RWPE2 (cell line): ENCODE measurements at regions not wholly inside any gene's neighbourhood (a gene's known extent, or its start where the extent isn't known, plus 50 kb on each side); places are given as distances from the start of the nearest gene placed in this dataset.

Experiments used
- ATAC-seq: fragments of 200-7000 bp; cut with Tn5 transposase; 3 replicates; pipeline ENCODE4 v1.9.1; 2021; ENCODE audit warnings: low read depth
- DNase-seq: peaks from one replicate; pipeline ENCODE4 v3.0.0-alpha.2; 2020; ENCODE audit warnings: low spot score
- H3K27ac ChIP-seq: fragments of 450-650 bp; 2 replicates; pipeline ENCODE4 v1.5.1; 2017; ENCODE audit warnings: mild to moderate bottlenecking; ENCODE audit not compliant: poor library complexity, severe bottlenecking
- H3K27me3 ChIP-seq: fragments of 250-450 bp; sonication (Bioruptor Pico); 2 replicates; pipeline ENCODE4 v1.5.1; 2021; ENCODE audit warnings: mild to moderate bottlenecking, moderate library complexity; ENCODE audit not compliant: insufficient read depth, poor library complexity, severe bottlenecking
- H3K36me3 ChIP-seq: fragments of 250-450 bp; sonication (Bioruptor Pico); 2 replicates; pipeline ENCODE4 v1.5.1; 2020; ENCODE audit warnings: low read depth, mild to moderate bottlenecking, moderate library complexity
- H3K4me1 ChIP-seq: fragments of 250-450 bp; sonication (Bioruptor Pico); 2 replicates; pipeline ENCODE4 v1.5.1; 2021; ENCODE audit warnings: mild to moderate bottlenecking, moderate library complexity; ENCODE audit not compliant: insufficient read depth, poor library complexity, severe bottlenecking
- H3K4me3 ChIP-seq: fragments of 250-450 bp; sonication (Bioruptor Pico); 2 replicates; pipeline ENCODE4 v1.5.1; 2021; ENCODE audit warnings: mild to moderate bottlenecking, moderate library complexity; ENCODE audit not compliant: severe bottlenecking
- H3K9me3 ChIP-seq: fragments of 250-450 bp; sonication (Bioruptor Pico); 2 replicates; pipeline ENCODE4 v1.5.1; 2021; ENCODE audit warnings: mild to moderate bottlenecking, moderate library complexity; ENCODE audit not compliant: severe bottlenecking
- TF ChIP-seq, protein P1 (sequence below): fragments of 450-650 bp; IDR thresholded peaks from one replicate; pipeline ENCODE4 v1.5.1; 2017; ENCODE audit warnings: mild to moderate bottlenecking, moderate library complexity; ENCODE audit not compliant: poor library complexity, severe bottlenecking

DNA sequence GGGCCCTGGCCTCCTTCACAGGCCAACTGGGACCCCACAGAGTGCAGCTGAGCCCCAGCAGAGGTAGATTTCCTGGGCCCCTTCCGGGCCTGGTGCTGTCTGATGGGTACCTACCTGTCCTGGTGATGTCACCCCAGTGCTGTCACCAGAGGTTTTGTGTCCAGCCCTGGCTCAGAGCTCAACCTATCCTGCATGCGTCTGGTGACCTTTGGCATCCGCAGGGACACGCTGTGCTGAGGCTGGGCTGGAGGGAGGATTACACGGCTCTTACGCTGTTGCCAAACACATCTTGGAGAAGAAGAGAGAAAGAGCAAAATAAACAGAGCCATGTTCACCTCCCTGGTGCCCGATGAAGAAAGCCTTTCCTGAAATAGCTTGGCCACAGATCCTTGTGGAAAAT, 70.6 kb upstream of the MED9 start:
- DNase-seq (no peak), ATAC-seq (no peak)
- Histone ChIP-seq H3K4me3 (no peak overlapping the region), H3K27ac (no peak overlapping the region), H3K9me3 (no peaks in the 10 kb centered on the region), H3K27me3 (no peaks in the 10 kb centered on the region), H3K36me3 (no peaks in the 10 kb centered on the region), H3K4me1 (no peaks in the 10 kb centered on the region)
- TF ChIP-seq, protein P1, sequence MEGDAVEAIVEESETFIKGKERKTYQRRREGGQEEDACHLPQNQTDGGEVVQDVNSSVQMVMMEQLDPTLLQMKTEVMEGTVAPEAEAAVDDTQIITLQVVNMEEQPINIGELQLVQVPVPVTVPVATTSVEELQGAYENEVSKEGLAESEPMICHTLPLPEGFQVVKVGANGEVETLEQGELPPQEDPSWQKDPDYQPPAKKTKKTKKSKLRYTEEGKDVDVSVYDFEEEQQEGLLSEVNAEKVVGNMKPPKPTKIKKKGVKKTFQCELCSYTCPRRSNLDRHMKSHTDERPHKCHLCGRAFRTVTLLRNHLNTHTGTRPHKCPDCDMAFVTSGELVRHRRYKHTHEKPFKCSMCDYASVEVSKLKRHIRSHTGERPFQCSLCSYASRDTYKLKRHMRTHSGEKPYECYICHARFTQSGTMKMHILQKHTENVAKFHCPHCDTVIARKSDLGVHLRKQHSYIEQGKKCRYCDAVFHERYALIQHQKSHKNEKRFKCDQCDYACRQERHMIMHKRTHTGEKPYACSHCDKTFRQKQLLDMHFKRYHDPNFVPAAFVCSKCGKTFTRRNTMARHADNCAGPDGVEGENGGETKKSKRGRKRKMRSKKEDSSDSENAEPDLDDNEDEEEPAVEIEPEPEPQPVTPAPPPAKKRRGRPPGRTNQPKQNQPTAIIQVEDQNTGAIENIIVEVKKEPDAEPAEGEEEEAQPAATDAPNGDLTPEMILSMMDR = no peak

DNA sequence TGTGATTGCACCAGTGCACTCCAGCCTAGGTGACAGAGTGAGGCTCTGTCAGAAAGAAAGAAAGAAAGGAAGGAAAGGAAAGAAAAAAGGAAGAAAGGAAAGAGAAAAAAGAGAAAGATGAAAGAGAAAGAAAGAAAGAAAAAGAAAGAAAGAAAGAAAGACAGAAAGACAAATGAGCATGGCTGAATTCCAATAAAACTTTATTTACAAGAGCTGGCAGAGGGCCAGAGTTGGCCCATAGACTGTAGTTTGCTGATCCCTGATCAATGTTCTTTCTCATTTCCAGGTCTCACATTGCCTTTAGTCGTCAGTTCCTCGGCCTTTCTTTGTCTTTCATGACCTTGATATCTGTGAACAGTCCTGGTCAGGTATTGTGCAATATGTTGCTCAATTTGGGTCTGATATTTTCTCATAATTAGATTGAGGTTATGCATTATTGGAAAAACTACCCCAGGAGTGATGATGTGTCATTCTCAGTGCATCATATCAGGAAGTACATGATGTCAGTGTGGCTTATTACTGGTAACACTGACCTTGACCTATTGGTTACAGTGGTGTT, 68.5 kb upstream of the MED9 start:
- H3K27me3 ChIP-seq = no peaks in the 10 kb centered on the region
- H3K36me3 ChIP-seq = no peaks in the 10 kb centered on the region
- DNase-seq = no peak
- ATAC-seq = peak; percentile 48; the same call in 2 of the 3 replicates
- no peaks in the 10 kb centered on the region for H3K4me1 ChIP-seq
- TF ChIP-seq, protein P1 = no peak
- no peaks in the 10 kb centered on the region for H3K9me3 ChIP-seq
- H3K4me3 ChIP-seq = no peak overlapping the region
- no peak overlapping the region for H3K27ac ChIP-seq

DNA sequence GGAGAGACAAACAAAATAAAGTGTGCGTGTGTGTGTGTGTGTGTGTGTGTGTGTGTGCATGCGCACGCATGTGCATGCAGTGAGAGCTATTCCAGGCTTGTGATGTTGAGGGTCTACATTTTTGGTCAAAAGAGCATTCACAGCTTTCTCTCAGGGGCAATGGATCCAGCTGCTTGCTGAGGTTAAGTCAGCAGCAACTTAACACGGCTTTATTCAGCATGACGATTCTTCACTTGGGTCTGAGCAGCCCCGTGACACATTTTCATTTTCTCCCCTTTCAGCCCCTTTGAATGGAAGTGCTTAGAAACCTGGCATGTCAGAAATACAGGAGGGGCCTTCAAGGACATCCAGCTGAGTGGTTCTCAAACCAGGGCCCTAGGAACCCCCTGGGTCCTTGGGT, 66.4 kb upstream of the MED9 start:
- DNase-seq (no peak), ATAC-seq (no peak)
- TF ChIP-seq, protein P1 = no peak
- no peaks in the 10 kb centered on the region for H3K9me3 ChIP-seq
- H3K4me1 ChIP-seq = peaks cover 7% of the 10 kb centered on the region
- no peaks in the 10 kb centered on the region for H3K36me3 ChIP-seq
- no peak overlapping the region for H3K4me3 ChIP-seq
- H3K27me3 ChIP-seq = no peaks in the 10 kb centered on the region
- no peak overlapping the region for H3K27ac ChIP-seq

DNA sequence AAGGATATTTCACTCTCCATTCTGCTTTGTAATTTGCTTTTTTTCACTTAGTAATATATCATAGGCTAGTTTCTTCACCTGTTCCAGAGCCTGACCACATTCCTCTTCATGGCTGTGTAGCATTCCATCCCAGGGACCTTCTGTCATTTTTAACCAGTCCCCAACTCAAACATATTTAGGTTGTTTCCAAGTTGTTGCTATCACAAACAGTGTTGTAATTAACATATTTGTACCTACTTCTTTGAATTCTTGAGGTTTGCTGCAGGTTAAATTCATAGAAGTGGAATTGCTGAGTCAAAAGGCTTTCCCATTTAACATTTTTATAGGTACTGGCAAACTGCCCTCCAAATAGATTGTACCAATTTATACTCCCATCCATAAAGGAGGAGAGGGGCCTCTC, 65.1 kb upstream of the MED9 start:
- H3K4me1 ChIP-seq = peaks cover 19% of the 10 kb centered on the region
- H3K27me3 ChIP-seq = no peaks in the 10 kb centered on the region
- DNase-seq = no peak
- H3K4me3 ChIP-seq = no peak overlapping the region
- no peak for ATAC-seq
- no peak overlapping the region for H3K27ac ChIP-seq
- TF ChIP-seq, protein P1 = no peak
- H3K9me3 ChIP-seq = no peaks in the 10 kb centered on the region
- no peaks in the 10 kb centered on the region for H3K36me3 ChIP-seq

DNA sequence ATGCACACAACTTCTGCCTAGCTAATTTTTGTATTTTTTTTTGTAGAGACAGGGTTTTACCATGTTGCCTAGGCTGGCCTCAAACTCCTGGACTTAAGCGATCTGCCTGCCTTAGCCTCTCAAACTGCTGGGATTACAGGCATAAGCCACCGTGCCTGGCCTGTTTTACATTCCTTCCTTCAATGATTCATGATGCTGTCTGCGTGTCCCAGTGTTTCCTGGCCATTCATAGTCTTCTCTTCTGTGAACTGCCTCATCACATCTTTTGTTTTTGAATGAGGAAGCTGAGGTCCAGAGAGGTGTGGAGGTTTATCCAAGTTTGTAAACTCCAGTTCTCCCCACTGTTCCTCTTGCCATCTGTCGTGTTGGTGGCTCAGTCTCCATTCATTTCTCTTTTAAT, 64.5 kb upstream of the MED9 start:
- Histone ChIP-seq H3K27ac (no peak overlapping the region), H3K36me3 (no peaks in the 10 kb centered on the region), H3K4me3 (no peak overlapping the region), H3K9me3 (no peaks in the 10 kb centered on the region), H3K27me3 (no peaks in the 10 kb centered on the region), H3K4me1 (peaks cover 19% of the 10 kb centered on the region)
- ATAC-seq (peak; percentile 51), DNase-seq (no peak)
- TF ChIP-seq, protein P1 = no peak
